ENCODE measurements at regions not wholly inside any gene's neighbourhood (a gene's known extent, or its start where the extent isn't known, plus 50 kb on each side); places are given as distances from the start of the nearest gene placed in this dataset.

GRCh38 chr9:20291201-20291600, 331.1 kb downstream of the MLLT3 start:
- Histone ChIP-seq H3K27me3 (ENCODE audit: control insufficient read depth, insufficient read depth, low read length) (no peaks in the 10 kb centered on the region), H3K36me3 (replicated peaks; ENCODE audit: control insufficient read depth, insufficient read depth, low read length) (no peaks in the 10 kb centered on the region), H3K4me3 (ENCODE audit: insufficient read depth, low read depth, low read length) (no peak overlapping the region)
- no peak for DNase-seq

GRCh38 chr9:20290257-20290656, 332.0 kb downstream of the MLLT3 start:
- Histone ChIP-seq H3K27me3 (ENCODE audit: control insufficient read depth, insufficient read depth, low read length) (no peaks in the 10 kb centered on the region), H3K4me3 (ENCODE audit: insufficient read depth, low read depth, low read length) (no peak overlapping the region), H3K36me3 (replicated peaks; ENCODE audit: control insufficient read depth, insufficient read depth, low read length) (no peaks in the 10 kb centered on the region)
- no peak for DNase-seq

- Histone ChIP-seq H3K27me3 (ENCODE audit: control insufficient read depth, insufficient read depth, low read length) (no peaks in the 10 kb centered on the region), H3K36me3 (replicated peaks; ENCODE audit: control insufficient read depth, insufficient read depth, low read length) (no peaks in the 10 kb centered on the region), H3K4me3 (ENCODE audit: insufficient read depth, low read depth, low read length) (no peak overlapping the region)
- DNase-seq, result no peak
Observed at GRCh38 chr9:20289423-20290010, 332.8 kb downstream of the MLLT3 start.

- Histone ChIP-seq H3K4me3 (ENCODE audit: insufficient read depth, low read depth, low read length) (no peak overlapping the region), H3K27me3 (ENCODE audit: control insufficient read depth, insufficient read depth, low read length) (no peaks in the 10 kb centered on the region), H3K36me3 (replicated peaks; ENCODE audit: control insufficient read depth, insufficient read depth, low read length) (no peaks in the 10 kb centered on the region)
- no peak for DNase-seq
Observed at GRCh38 chr9:20286969-20287368, 335.3 kb downstream of the MLLT3 start.

- DNase-seq, result no peak
- no peak overlapping the region for H3K4me3 ChIP-seq (ENCODE audit: insufficient read depth, low read depth, low read length)
Observed at GRCh38 chr9:20286154-20286700, 336.1 kb downstream of the MLLT3 start.

GRCh38 chr9:20284601-20285289, 337.6 kb downstream of the MLLT3 start:
- no peaks in the 10 kb centered on the region for H3K27me3 ChIP-seq (ENCODE audit: control insufficient read depth, insufficient read depth, low read length)
- no peak overlapping the region for H3K4me3 ChIP-seq (ENCODE audit: insufficient read depth, low read depth, low read length)
- DNase-seq, result no peak
- no peaks in the 10 kb centered on the region for H3K36me3 ChIP-seq (replicated peaks; ENCODE audit: control insufficient read depth, insufficient read depth, low read length)

More at GRCh38 chr9:20286154-20286700, 336.1 kb downstream of the MLLT3 start:
- no peaks in the 10 kb centered on the region for H3K36me3 ChIP-seq (replicated peaks; ENCODE audit: control insufficient read depth, insufficient read depth, low read length)
- H3K27me3 ChIP-seq (ENCODE audit: control insufficient read depth, insufficient read depth, low read length), result no peaks in the 10 kb centered on the region

- Histone ChIP-seq H3K4me3 (ENCODE audit: insufficient read depth, low read depth, low read length) (no peak overlapping the region), H3K36me3 (replicated peaks; ENCODE audit: control insufficient read depth, insufficient read depth, low read length) (no peaks in the 10 kb centered on the region), H3K27me3 (ENCODE audit: control insufficient read depth, insufficient read depth, low read length) (no peaks in the 10 kb centered on the region)
- no peak for DNase-seq
Observed at GRCh38 chr9:20280330-20280729, 342.0 kb downstream of the MLLT3 start.

GRCh38 chr9:20276762-20277161, 345.5 kb downstream of the MLLT3 start:
- no peaks in the 10 kb centered on the region for H3K36me3 ChIP-seq (replicated peaks; ENCODE audit: control insufficient read depth, insufficient read depth, low read length)
- no peaks in the 10 kb centered on the region for H3K27me3 ChIP-seq (ENCODE audit: control insufficient read depth, insufficient read depth, low read length)
- H3K4me3 ChIP-seq (ENCODE audit: insufficient read depth, low read depth, low read length), result no peak overlapping the region
- DNase-seq, result no peak

GRCh38 chr9:20271723-20272122, 350.6 kb downstream of the MLLT3 start:
- H3K4me3 ChIP-seq (ENCODE audit: insufficient read depth, low read depth, low read length), result no peak overlapping the region
- no peaks in the 10 kb centered on the region for H3K27me3 ChIP-seq (ENCODE audit: control insufficient read depth, insufficient read depth, low read length)
- H3K36me3 ChIP-seq (replicated peaks; ENCODE audit: control insufficient read depth, insufficient read depth, low read length), result no peaks in the 10 kb centered on the region
- no peak for DNase-seq

- DNase-seq, result no peak
- no peaks in the 10 kb centered on the region for H3K27me3 ChIP-seq (ENCODE audit: control insufficient read depth, insufficient read depth, low read length)
- H3K4me3 ChIP-seq (ENCODE audit: insufficient read depth, low read depth, low read length), result no peak overlapping the region
- no peaks in the 10 kb centered on the region for H3K36me3 ChIP-seq (replicated peaks; ENCODE audit: control insufficient read depth, insufficient read depth, low read length)
Observed at GRCh38 chr9:20271096-20271495, 351.2 kb downstream of the MLLT3 start.

GRCh38 chr9:20270161-20270560, 352.1 kb downstream of the MLLT3 start:
- Histone ChIP-seq H3K36me3 (replicated peaks; ENCODE audit: control insufficient read depth, insufficient read depth, low read length) (no peaks in the 10 kb centered on the region), H3K27me3 (ENCODE audit: control insufficient read depth, insufficient read depth, low read length) (no peaks in the 10 kb centered on the region), H3K4me3 (ENCODE audit: insufficient read depth, low read depth, low read length) (no peak overlapping the region)
- DNase-seq, result no peak

GRCh38 chr9:20269620-20270019, 352.7 kb downstream of the MLLT3 start:
- Histone ChIP-seq H3K4me3 (ENCODE audit: insufficient read depth, low read depth, low read length) (no peak overlapping the region), H3K27me3 (ENCODE audit: control insufficient read depth, insufficient read depth, low read length) (no peaks in the 10 kb centered on the region), H3K36me3 (replicated peaks; ENCODE audit: control insufficient read depth, insufficient read depth, low read length) (no peaks in the 10 kb centered on the region)
- no peak for DNase-seq

- Histone ChIP-seq H3K36me3 (replicated peaks; ENCODE audit: control insufficient read depth, insufficient read depth, low read length) (no peaks in the 10 kb centered on the region), H3K27me3 (ENCODE audit: control insufficient read depth, insufficient read depth, low read length) (no peaks in the 10 kb centered on the region), H3K4me3 (ENCODE audit: insufficient read depth, low read depth, low read length) (no peak overlapping the region)
- DNase-seq, result no peak
Observed at GRCh38 chr9:20264896-20265295, 357.4 kb downstream of the MLLT3 start.

GRCh38 chr9:20262611-20263010, 359.7 kb downstream of the MLLT3 start:
- Histone ChIP-seq H3K4me3 (ENCODE audit: insufficient read depth, low read depth, low read length) (no peak overlapping the region), H3K27me3 (ENCODE audit: control insufficient read depth, insufficient read depth, low read length) (no peaks in the 10 kb centered on the region), H3K36me3 (replicated peaks; ENCODE audit: control insufficient read depth, insufficient read depth, low read length) (no peaks in the 10 kb centered on the region)
- DNase-seq, result no peak

- Histone ChIP-seq H3K4me3 (ENCODE audit: insufficient read depth, low read depth, low read length) (no peak overlapping the region), H3K36me3 (replicated peaks; ENCODE audit: control insufficient read depth, insufficient read depth, low read length) (no peaks in the 10 kb centered on the region), H3K27me3 (ENCODE audit: control insufficient read depth, insufficient read depth, low read length) (no peaks in the 10 kb centered on the region)
- DNase-seq, result no peak
Observed at GRCh38 chr9:20256284-20256948, 365.9 kb downstream of the MLLT3 start.
